ENCODE measurements at regions not wholly inside any gene's neighbourhood (a gene's known extent, or its start where the extent isn't known, plus 50 kb on each side); places are given as distances from the start of the nearest gene placed in this dataset.
A peak's percentile ranks its signal among the peaks of the same experiment; 100 is the strongest.

DNA sequence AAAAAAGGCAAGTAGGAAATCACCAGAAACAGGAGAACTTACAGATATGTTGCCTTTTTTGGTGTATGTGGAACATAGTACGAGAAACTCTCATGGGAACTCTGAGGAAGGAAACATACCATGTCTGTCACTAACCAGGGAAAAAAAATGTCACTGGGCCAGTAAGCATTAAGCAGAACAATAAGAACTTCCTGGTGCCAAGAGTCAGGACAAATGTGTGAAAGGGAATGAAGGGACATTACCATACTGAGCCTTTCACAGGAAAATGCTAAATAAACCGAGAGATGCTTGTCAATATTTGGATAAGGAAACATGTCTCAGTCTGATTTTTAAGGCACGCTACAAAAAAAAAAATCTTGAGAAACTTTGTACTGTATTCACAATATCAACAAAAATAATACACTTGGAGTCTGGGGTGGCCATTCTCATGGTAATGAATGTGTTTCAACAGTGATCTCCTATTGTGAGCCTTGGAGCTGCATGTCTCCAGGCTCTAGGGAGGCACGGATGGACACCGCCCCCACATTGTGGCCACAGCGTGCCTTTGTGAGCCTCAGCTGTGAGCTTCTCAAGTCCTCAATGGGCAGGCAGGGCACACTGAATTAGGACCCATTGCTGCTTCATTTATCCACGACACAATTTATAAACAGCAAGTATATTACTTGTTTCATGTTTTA is 113.0 kb upstream of the ARGLU1 start:
- peak; percentile 73 for DNase-seq (ENCODE audit: low spot score)

DNA sequence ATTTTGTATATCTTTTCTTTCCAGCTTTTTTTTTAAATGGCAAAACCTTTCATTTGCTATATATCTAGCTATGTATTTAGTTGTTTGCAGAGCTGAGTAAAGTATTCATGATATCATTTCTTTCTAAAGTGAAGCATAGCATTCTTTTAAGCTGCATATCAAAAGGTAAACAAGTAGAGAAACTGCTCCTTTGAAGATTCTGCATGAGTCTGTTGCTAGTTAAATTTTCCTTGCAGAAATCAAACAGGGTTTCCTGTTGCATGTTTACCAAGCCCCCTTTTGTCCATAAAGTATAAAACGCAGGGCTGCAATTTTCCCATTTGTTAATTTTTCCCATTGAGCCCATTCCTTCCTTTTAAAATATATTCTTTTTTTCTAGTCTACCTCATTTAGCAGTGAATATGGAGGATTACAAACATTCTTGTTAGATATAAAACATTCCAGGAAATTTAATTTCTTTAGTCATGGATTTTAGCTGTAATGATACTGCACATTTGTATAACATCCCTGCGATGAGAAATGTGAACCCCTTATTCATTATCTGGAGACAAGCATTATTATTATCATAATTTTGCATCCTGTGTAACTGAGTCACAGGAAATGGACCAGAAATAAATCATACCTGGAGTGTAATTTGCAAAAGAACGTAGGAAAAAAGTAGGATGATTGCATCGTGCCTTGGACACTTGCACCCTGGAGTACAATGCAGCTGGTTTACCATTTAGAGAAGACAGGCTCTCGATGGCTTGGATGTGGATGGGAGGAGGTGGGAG is 110.9 kb upstream of the ARGLU1 start:
- DNase-seq (ENCODE audit: low spot score) = no peak

DNA sequence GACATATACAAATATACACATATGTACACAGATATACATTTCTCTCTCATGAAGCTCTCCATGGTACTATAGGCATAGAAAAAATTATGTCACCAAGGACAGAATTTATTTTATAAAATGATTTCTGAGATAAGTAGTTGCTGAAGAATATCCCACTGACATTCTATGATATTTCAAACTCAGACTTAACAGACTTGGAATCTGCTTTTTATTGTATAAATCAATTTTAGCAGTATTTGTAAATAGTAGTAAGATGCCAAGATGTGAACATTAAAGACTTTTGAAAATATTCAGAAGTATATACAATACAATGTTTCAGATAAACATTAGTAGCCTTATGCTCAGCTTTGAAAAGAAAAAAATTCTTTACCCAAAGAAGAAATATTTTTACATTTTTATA is 107.4 kb upstream of the ARGLU1 start:
- no peak for DNase-seq (ENCODE audit: low spot score)

GRCh38 chr13:106660746-106661625 is 93.0 kb upstream of the ARGLU1 start:
- DNase-seq (ENCODE audit: low spot score) = no peak

DNA sequence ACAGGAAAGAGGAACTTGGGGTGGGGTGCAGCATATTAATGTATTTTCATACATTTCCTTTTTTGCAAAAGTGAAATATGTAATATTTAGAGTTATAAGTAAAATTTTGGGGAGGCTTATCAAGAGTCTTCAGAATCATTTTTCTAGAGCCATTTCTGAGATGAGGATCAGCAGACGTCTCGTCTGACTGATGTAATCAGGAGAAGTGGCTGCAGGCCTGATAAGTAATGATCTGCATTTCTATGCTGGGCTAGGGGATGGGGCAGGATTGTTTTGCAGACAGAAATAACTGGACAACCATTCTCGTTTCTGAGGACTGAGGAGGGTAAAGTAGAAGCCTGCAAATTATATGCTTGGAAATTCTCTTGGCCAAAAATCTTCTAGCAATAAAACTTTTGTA is 89.2 kb upstream of the ARGLU1 start:
- no peak for DNase-seq (ENCODE audit: low spot score)

DNA sequence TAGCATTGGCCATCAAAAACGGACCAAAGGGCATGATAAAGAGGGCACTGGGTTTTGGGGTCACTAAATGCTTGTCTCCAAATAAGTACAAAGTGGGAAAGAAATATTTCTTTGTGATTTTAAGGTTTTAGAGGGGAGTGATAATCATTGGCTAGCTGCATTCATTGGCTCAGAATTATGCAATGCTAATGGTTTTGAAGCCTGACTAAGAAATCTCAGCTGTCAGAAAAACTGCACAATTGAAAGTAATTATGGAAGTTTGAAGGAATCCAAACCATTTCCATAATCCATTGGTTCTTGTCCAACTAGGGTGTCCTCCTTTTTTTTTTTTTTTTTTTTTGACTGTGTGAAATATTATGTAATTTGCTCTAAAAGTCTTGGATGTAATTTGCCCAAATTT is 88.2 kb upstream of the ARGLU1 start:
- no peak for DNase-seq (ENCODE audit: low spot score)

DNA sequence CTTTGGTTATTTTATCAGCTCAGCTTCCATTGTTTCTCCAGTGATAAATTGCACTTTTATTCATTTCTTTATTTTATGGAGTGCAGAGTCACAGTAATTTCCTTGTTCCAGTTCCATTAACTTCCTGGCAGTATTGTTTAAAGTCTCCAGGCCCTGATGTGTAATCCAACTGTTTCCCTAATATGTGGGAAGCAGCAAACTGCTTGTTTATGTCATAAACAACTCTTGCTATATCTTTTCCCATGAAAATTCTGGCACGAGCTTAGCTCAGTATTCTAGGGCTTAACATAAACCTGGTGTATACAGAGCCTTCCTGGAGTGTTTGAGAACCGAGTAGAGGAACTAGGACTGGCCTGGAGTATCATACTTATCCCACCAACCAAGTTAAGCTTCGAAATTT is 83.5 kb upstream of the ARGLU1 start:
- DNase-seq (ENCODE audit: low spot score) = no peak

DNA sequence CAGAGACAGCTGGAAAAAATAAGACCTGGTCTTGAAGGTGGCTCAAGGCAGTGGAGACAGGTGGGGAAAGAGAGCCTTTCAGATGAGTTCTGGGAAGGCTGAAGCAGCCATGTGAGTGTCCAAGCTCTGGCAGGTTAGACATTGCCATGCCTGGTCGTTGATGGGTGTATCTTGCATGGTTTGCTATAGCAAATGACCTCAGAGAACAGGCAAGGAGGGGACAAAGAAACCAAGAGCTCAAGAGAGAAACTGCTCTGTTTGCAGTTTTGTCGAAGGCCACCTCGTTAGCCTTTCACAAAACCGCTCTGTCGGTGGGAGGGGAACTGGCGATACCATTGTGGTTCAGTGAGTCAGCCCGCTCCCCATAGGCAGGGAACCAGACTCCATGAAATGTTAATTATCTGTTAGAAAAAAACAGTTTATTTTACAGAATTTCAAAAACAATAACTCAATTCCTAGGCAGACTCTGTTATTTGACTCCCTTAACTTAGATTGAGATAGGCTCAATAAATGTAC is 82.8 kb upstream of the ARGLU1 start:
- DNase-seq (ENCODE audit: low spot score) = no peak

GRCh38 chr13:106649495-106649894 is 81.6 kb upstream of the ARGLU1 start:
- DNase-seq (ENCODE audit: low spot score) = no peak

- DNase-seq (ENCODE audit: low spot score) = no peak
Measured at GRCh38 chr13:106640515-106640914, 72.6 kb upstream of the ARGLU1 start.

DNA sequence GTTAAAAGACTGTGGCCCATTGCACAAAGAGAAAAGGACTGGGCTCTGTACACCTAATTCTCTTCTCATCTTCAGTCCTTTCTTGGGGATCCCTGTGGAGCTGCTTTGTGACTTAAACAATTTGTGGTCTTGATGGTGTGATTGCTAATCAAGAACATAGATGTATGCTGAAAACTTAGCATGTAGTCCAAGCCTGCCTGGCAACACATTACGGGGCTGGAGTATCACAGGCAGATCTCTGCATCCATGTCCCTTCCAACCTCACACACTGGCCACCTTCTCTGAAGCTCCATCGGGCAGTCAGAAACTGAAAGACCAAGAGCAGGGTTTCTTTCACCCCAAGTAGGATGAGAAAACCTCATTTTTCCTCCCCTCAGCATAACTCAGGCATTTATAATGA is 69.6 kb upstream of the ARGLU1 start:
- DNase-seq (ENCODE audit: low spot score) = no peak

GRCh38 chr13:106636492-106636891 is 68.6 kb upstream of the ARGLU1 start:
- DNase-seq (ENCODE audit: low spot score) = no peak

DNA sequence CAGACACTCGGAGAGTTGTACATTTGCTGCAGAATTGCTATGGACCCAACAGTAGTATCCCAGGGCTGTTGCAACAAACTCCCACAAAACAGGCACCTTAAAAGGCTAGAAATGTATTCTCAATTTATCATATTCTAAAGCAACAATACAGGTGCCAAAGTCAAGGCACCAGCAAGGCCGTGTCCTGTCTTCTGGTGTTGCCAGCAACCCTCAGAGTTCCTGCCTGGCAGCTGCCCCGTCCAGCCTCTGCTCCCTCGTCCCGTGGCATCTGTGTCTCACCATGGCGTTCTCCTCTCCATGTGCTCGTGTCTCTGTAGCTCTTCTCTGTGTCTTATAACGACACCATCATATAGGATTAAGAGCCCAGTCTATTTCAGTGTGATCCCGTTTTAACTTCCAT is 67.7 kb upstream of the ARGLU1 start:
- DNase-seq (ENCODE audit: low spot score) = no peak

GRCh38 chr13:106633321-106633720 is 65.4 kb upstream of the ARGLU1 start:
- DNase-seq (ENCODE audit: low spot score) = no peak

- no peak for DNase-seq (ENCODE audit: low spot score)
Measured at GRCh38 chr13:106630650-106631049, 62.7 kb upstream of the ARGLU1 start.

- DNase-seq (ENCODE audit: low spot score) = no peak
Measured at GRCh38 chr13:106630162-106630561, 62.2 kb upstream of the ARGLU1 start.

GRCh38 chr13:106628936-106629659 is 61.2 kb upstream of the ARGLU1 start:
- no peak for DNase-seq (ENCODE audit: low spot score)

DNA sequence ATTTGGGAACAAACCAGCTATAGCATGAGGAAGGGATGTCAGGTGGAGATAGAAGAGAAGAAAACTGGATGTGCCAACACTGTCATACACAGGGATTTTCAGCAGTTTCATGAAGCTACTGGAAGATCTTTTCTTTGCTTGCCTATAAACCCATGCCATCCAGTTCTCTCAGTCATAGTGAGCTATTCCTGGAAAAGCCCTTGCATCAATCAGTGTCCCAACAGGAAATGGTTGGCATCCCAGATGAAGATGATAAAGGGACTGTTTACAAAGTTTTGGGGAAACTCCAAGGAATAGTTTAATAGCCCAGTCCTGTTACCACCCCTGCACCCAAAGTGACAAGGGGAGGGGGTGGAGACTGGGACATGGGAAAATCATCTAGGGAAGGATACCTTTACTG is 58.5 kb upstream of the ARGLU1 start:
- no peak for DNase-seq (ENCODE audit: low spot score)

DNA sequence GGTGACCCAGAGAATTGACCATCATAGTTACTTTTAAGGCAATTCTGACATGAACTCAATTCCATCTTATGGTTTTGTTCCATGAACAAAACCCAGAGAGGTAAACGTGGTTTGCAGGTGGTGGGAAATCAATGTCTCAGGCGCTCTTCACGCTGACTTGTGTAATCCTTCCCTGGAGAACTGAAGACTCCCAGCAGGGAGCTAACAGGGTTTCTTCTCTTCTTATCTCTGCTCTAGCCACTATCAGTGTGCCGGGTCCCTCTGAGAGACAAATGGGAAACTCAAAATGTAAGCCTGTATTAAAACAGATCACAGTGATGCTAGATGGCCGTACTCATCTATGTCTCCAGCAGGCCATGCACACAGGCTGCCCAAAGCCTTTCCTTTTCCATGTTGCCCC is 57.6 kb upstream of the ARGLU1 start:
- no peak for DNase-seq (ENCODE audit: low spot score)

GRCh38 chr13:106623799-106624460 is 56.0 kb upstream of the ARGLU1 start:
- DNase-seq (ENCODE audit: low spot score) = no peak

DNA sequence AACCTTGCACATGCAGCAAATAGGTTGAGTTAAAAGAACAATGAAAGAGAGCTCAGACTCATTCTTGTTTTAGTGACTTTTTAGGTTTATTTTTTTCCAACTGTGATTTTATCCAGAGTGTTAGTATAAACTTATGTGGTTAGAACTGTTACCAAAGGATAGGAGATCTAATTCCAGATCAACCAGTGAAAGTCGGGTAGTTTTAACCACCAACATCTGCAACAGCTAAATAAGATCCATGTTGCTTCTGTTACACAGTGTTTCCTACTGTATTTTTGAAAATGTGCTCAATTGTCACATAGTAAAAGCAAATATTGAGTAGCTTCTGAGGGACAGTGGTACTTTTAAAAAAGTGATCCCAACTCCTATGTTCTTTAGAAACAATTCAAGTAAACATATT is 53.9 kb upstream of the ARGLU1 start:
- no peak for DNase-seq (ENCODE audit: low spot score)

Data from ecto neural progenitor cell (in vitro differentiated cells).